CD4-positive, alpha-beta T cell (primary cell): ENCODE measurements at regions not wholly inside any gene's neighbourhood (a gene's known extent, or its start where the extent isn't known, plus 50 kb on each side); places are given as distances from the start of the nearest gene placed in this dataset.

Experiments
- ATAC-seq: fragments of 200-7000 bp; cut with Tn5 transposase; one replicate; pipeline ENCODE4 v1.10.0; 2022; ENCODE audit warnings: mild to moderate bottlenecking; ENCODE audit not compliant: poor library complexity
- CTCF ChIA-PET: fragments of 350-600 bp; sonication (Branson Sonifier 250); formaldehyde crosslinking; loops from one replicate; lab custom pipeline; 2021; ENCODE audit warnings: antibody characterized with exemption, inconsistent platforms; lab: Charles Lee
- POLR2A ChIA-PET: fragments of 350-600 bp; sonication (Branson Sonifier 250); formaldehyde crosslinking; loops from one replicate; lab custom pipeline; 2021; ENCODE audit warnings: antibody characterized with exemption, inconsistent platforms; lab: Charles Lee
- DNase-seq, 14 experiments: peaks; one replicate each; pipeline ENCODE4 v3.0.0-alpha.2; 2013 to 2020; ENCODE audit warnings: mixed read lengths in 2 of 14
- H3K27ac ChIP-seq, 2 donors: one replicate each; pipeline versions ENCODE4 v1.5.1 to v1.7.0; 2013; ENCODE audit warnings: low read length in 2 of 2, low read depth in 1 of 2, mild to moderate bottlenecking in 1 of 2
- H3K27me3 ChIP-seq, 2 experiments: 1 replicate in 1 of 2; 2 replicates in 1 of 2; pipeline versions ENCODE4 v1.6.1 to v1.7.0; 2013; ENCODE audit warnings: low read length in 2 of 2, control low read depth in 1 of 2, mild to moderate bottlenecking in 1 of 2, moderate library complexity in 1 of 2; ENCODE audit not compliant: insufficient read depth in 2 of 2, control insufficient read depth in 1 of 2
- H3K36me3 ChIP-seq: one replicate; pipeline ENCODE4 v1.6.1; 2013; ENCODE audit warnings: low read length, control low read depth; ENCODE audit not compliant: insufficient read depth
- H3K4me1 ChIP-seq: one replicate; pipeline ENCODE4 v1.6.1; 2013; ENCODE audit warnings: low read length, control low read depth; ENCODE audit not compliant: insufficient read depth
- H3K4me3 ChIP-seq: one replicate; pipeline ENCODE4 v1.5.1; 2013; ENCODE audit warnings: mild to moderate bottlenecking, low read length, moderate library complexity
- H3K9me3 ChIP-seq, 2 experiments: 1 replicate in 1 of 2; 2 replicates in 1 of 2; pipeline versions ENCODE4 v1.6.1 to v1.7.0; 2013; ENCODE audit warnings: low read length in 2 of 2, mild to moderate bottlenecking in 2 of 2, control low read depth in 1 of 2, moderate library complexity in 1 of 2; ENCODE audit not compliant: control insufficient read depth in 1 of 2, insufficient read depth in 1 of 2
- H3K27ac Mint-ChIP-seq: one replicate; pipeline ENCODE4 v1.8.0; 2020; ENCODE audit warnings: mixed read lengths
- H3K27me3 Mint-ChIP-seq: one replicate; pipeline ENCODE4 v1.8.0; 2021; ENCODE audit warnings: mixed read lengths
- H3K36me3 Mint-ChIP-seq: one replicate; pipeline ENCODE4 v1.8.0; 2021; ENCODE audit warnings: low read depth, mixed read lengths
- H3K4me1 Mint-ChIP-seq: one replicate; pipeline ENCODE4 v1.8.0; 2021; ENCODE audit warnings: low read depth, mixed read lengths
- H3K4me3 Mint-ChIP-seq: one replicate; pipeline ENCODE4 v1.8.0; 2020; ENCODE audit warnings: mild to moderate bottlenecking, mixed read lengths
- H3K9me3 Mint-ChIP-seq: one replicate; pipeline ENCODE4 v1.8.0; 2020; ENCODE audit warnings: mixed read lengths
- intact Hi-C, 2 experiments: fragments of 100-400 bp; cut with DNase I in 1 of 2; cut with micrococcal nuclease in 1 of 2; formaldehyde crosslinking; loops; one replicate each; pipeline versions ENCODE4 v1.15.1 to v1.9.0; 2023 to 2025; cut with DNase I, micrococcal nuclease
- TF ChIP-seq, protein P1 (sequence below): fragments of 200-600 bp; IDR thresholded peaks from one replicate; pipeline ENCODE4 v1.8.0; 2022; ENCODE audit warnings: antibody characterized with exemption, mild to moderate bottlenecking

DNA sequence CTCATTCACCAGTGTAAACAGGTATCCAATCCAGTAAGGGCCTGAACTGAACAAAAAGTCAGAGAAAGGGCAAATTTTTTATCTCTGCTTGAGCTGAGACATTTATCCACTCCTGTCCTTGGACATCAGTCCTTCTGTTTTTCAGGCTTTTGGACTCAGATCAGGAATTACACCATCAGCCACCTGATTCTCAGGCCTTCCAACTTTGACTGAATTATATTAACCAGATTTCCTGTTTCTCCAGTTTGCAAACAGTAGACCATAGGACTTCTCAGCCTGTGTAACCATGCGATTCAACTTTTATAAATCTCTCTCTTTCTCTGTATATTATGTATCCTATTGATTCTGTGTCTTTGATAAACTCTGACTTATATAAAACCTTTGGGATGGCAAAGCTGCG lies 289.3 kb upstream of the CDH2 start:
- no peak for ATAC-seq
- Histone ChIP-seq H3K4me1 (no peaks in the 10 kb centered on the region), H3K27me3 (no peaks in the 10 kb centered on the region), H3K27ac (no peak overlapping the region), H3K36me3 (no peaks in the 10 kb centered on the region), H3K9me3 (peaks cover 3 to 4% of the 10 kb centered on the region in 2 experiments), H3K4me3 (no peak overlapping the region)
- Mint-ChIP-seq H3K4me3 (no peak overlapping the region), H3K4me1 (no peaks in the 10 kb centered on the region), H3K27ac (no peak overlapping the region), H3K27me3 (no peaks in the 10 kb centered on the region), H3K9me3 (peaks cover 12% of the 10 kb centered on the region), H3K36me3 (no peaks in the 10 kb centered on the region)
- DNase-seq = no peak
- TF ChIP-seq, protein P1, sequence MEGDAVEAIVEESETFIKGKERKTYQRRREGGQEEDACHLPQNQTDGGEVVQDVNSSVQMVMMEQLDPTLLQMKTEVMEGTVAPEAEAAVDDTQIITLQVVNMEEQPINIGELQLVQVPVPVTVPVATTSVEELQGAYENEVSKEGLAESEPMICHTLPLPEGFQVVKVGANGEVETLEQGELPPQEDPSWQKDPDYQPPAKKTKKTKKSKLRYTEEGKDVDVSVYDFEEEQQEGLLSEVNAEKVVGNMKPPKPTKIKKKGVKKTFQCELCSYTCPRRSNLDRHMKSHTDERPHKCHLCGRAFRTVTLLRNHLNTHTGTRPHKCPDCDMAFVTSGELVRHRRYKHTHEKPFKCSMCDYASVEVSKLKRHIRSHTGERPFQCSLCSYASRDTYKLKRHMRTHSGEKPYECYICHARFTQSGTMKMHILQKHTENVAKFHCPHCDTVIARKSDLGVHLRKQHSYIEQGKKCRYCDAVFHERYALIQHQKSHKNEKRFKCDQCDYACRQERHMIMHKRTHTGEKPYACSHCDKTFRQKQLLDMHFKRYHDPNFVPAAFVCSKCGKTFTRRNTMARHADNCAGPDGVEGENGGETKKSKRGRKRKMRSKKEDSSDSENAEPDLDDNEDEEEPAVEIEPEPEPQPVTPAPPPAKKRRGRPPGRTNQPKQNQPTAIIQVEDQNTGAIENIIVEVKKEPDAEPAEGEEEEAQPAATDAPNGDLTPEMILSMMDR = no peak
- intact Hi-C loops = loop anchor here in 1 of 2 experiments (10.0 kb wide), 1 partner anchor 511 kb away; no protein-coding TSS in a partner anchor
- CTCF ChIA-PET = no interaction called here
- POLR2A ChIA-PET = no interaction called here

DNA sequence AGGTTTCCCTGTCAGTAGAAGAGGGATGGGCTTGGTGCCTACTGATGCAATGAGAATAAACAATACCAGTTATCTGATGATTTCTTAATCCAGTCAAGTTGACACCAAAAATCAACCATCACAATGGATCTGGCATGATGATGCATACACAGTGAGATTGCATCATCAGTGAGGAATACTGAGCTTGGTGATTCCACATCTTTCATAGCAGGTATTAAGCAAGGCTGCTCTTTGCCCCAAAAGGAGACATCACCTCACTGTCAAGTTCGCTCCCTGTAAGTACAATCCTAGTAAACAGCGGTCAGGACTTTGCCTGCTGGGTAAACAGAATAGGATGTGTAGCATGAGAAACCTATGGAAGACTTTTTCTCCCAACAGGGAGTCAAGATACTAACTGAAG lies 282.7 kb upstream of the CDH2 start:
- no peaks in the 10 kb centered on the region for H3K27me3 Mint-ChIP-seq
- intact Hi-C loops = no loop called here
- ChIA-PET POLR2A (no interaction called here), CTCF (no interaction called here)
- no peak for DNase-seq
- peaks cover 6% of the 10 kb centered on the region for H3K9me3 Mint-ChIP-seq
- no peaks in the 10 kb centered on the region for H3K36me3 Mint-ChIP-seq
- Histone ChIP-seq H3K4me3 (no peak overlapping the region), H3K27ac (no peak overlapping the region), H3K9me3 (peaks cover 0 to 3% of the 10 kb centered on the region in 2 experiments), H3K27me3 (no peaks in the 10 kb centered on the region), H3K4me1 (no peaks in the 10 kb centered on the region), H3K36me3 (no peaks in the 10 kb centered on the region)
- H3K27ac Mint-ChIP-seq = no peak overlapping the region
- no peak overlapping the region for H3K4me3 Mint-ChIP-seq
- no peak for ATAC-seq
- no peaks in the 10 kb centered on the region for H3K4me1 Mint-ChIP-seq
- TF ChIP-seq, protein P1 = no peak

DNA sequence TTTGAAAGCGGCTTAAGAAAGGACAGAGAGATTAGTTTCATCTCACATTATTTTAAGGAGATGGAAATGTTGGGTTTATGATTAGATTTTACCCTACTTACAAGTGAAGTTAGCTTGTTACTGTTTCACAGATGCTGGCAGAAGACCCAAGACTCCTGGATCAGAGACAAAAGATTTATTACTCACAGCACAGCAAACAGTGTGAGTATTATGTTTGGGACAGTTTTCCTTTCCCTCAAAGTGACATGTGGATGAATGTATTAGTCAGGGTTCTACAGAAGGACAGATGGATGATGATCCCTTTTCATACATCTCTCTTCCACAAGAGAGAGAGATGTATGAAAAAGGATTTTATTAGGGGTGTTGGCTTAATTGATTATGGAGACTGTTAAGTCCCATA lies 281.8 kb upstream of the CDH2 start:
- no peak for ATAC-seq
- no peaks in the 10 kb centered on the region for H3K4me1 ChIP-seq
- no peaks in the 10 kb centered on the region for H3K4me1 Mint-ChIP-seq
- no peaks in the 10 kb centered on the region for H3K36me3 ChIP-seq
- peaks cover 5% of the 10 kb centered on the region for H3K9me3 Mint-ChIP-seq
- H3K4me3 Mint-ChIP-seq = no peak overlapping the region
- ChIA-PET CTCF (no interaction called here), POLR2A (no interaction called here)
- no peak overlapping the region for H3K4me3 ChIP-seq
- intact Hi-C loops = no loop called here
- no peak overlapping the region for H3K27ac Mint-ChIP-seq
- TF ChIP-seq, protein P1 = no peak
- H3K9me3 ChIP-seq = peaks cover 0 to 3% of the 10 kb centered on the region in 2 experiments
- H3K27ac ChIP-seq = no peak overlapping the region
- DNase-seq = no peak
- H3K36me3 Mint-ChIP-seq = no peaks in the 10 kb centered on the region
- no peaks in the 10 kb centered on the region for H3K27me3 ChIP-seq
- no peaks in the 10 kb centered on the region for H3K27me3 Mint-ChIP-seq
